H1 (cell line): ENCODE measurements at regions not wholly inside any gene's neighbourhood (a gene's known extent, or its start where the extent isn't known, plus 50 kb on each side); places are given as distances from the start of the nearest gene placed in this dataset.
A peak's percentile ranks its signal among the peaks of the same experiment; 100 is the strongest.

Source experiments
- CTCF ChIA-PET: fragments of 300-600 bp; sonication (Branson Sonifier 250); formaldehyde crosslinking; loops from one replicate; lab custom pipeline; 2021; ENCODE audit not compliant: partially characterized antibody; lab: Charles Lee
- POLR2A ChIA-PET: fragments of 300-600 bp; sonication (Branson Sonifier 250); formaldehyde crosslinking; loops from one replicate; lab custom pipeline; 2021; ENCODE audit warnings: inconsistent platforms; ENCODE audit not compliant: partially characterized antibody; lab: Charles Lee
- DNase-seq, 2 experiments: peaks; one replicate each; pipeline versions ENCODE4 v3.0.0 to v3.0.0-alpha.2; 2010 to 2022; ENCODE audit warnings: low spot score in 2 of 2, low read depth in 1 of 2, mixed read lengths in 1 of 2
- FAIRE-seq: peaks from 2 replicates; lab custom pipeline; 2011; peaks lifted over from hg19 to GRCh38; lab: Jason Lieb, UNC
- H2AFZ ChIP-seq: 2 replicates; pipeline ENCODE4 v1.8.1; 2012; ENCODE audit warnings: low read length, inconsistent platforms
- H2AK5ac ChIP-seq: 2 replicates; pipeline ENCODE4 v1.6.1; 2013; ENCODE audit warnings: low read depth, low read length
- H2BK120ac ChIP-seq: replicated peaks from 2 replicates; pipeline ENCODE3; 2013; ENCODE audit warnings: low read depth, low read length, inconsistent platforms
- H2BK12ac ChIP-seq: 2 replicates; pipeline ENCODE4 v1.6.1; 2013; ENCODE audit warnings: low read depth, low read length
- H2BK15ac ChIP-seq: 2 replicates; pipeline ENCODE4 v1.6.1; 2013; ENCODE audit warnings: low read length
- H2BK20ac ChIP-seq: 2 replicates; pipeline ENCODE4 v1.6.1; 2013; ENCODE audit warnings: low read length
- H2BK5ac ChIP-seq: 2 replicates; pipeline ENCODE4 v1.6.1; 2013; ENCODE audit warnings: low read depth, low read length
- H3K14ac ChIP-seq: 2 replicates; pipeline ENCODE4 v1.6.1; 2013; ENCODE audit warnings: inconsistent platforms; ENCODE audit not compliant: insufficient read length
- H3K18ac ChIP-seq: 2 replicates; pipeline ENCODE4 v1.6.1; 2013; ENCODE audit warnings: low read length; ENCODE audit errors: extremely low read depth
- H3K23ac ChIP-seq: 2 replicates; pipeline ENCODE4 v1.6.1; 2013; ENCODE audit warnings: inconsistent platforms; ENCODE audit not compliant: insufficient read length
- H3K23me2 ChIP-seq: 2 replicates; pipeline ENCODE4 v1.6.1; 2013; ENCODE audit warnings: low read depth, low read length
- H3K27ac ChIP-seq: 2 replicates; pipeline ENCODE4 v1.6.1; 2011; ENCODE audit warnings: low read depth, low read length, inconsistent platforms
- H3K27me3 ChIP-seq, 4 experiments: replicated peaks in 1 of 4; 1 replicate in 1 of 4; 2 replicates in 3 of 4; pipeline versions ENCODE4 v1.6.1 to v1.8.1; 2011 to 2013; ENCODE audit warnings: low read length in 3 of 4, mild to moderate bottlenecking in 3 of 4, inconsistent platforms in 2 of 4, mixed read lengths in 2 of 4, moderate library complexity in 1 of 4; ENCODE audit not compliant: control insufficient read depth in 3 of 4, insufficient read depth in 3 of 4; ENCODE audit errors: extremely low read depth in 1 of 4
- H3K36me3 ChIP-seq, 4 experiments: 2 replicates each; pipeline versions ENCODE4 v1.6.1 to v1.8.1; 2011 to 2013; ENCODE audit warnings: mild to moderate bottlenecking in 4 of 4, low read length in 3 of 4, moderate library complexity in 2 of 4, control low read depth in 1 of 4, inconsistent platforms in 1 of 4; ENCODE audit not compliant: insufficient read depth in 4 of 4, control insufficient read depth in 2 of 4
- H3K4ac ChIP-seq: replicated peaks from 2 replicates; pipeline ENCODE3; 2013; ENCODE audit warnings: low read length, low read depth, mixed read lengths, inconsistent platforms; ENCODE audit not compliant: insufficient read length
- H3K4me1 ChIP-seq, 4 experiments: replicated peaks in 1 of 4; 1 replicate in 1 of 4; 2 replicates in 3 of 4; pipeline versions ENCODE4 v1.6.1 to v1.8.1; 2011 to 2013; ENCODE audit warnings: low read length in 3 of 4, inconsistent platforms in 2 of 4, mixed read lengths in 1 of 4; ENCODE audit not compliant: insufficient read depth in 4 of 4, control insufficient read depth in 3 of 4
- H3K4me2 ChIP-seq, 2 experiments: 2 replicates each; pipeline versions ENCODE4 v1.6.1 to v1.8.1; 2011 to 2013; ENCODE audit warnings: low read depth in 2 of 2, low read length in 2 of 2, control low read depth in 1 of 2, inconsistent platforms in 1 of 2, mild to moderate bottlenecking in 1 of 2; ENCODE audit not compliant: insufficient read depth in 1 of 2
- H3K4me3 ChIP-seq, 4 experiments: fragments of 200-600, 300-600 bp in 1 of 4; sonication (generic), shearing (Covaris generic), sonication (Bioruptor Twin) in 1 of 4; 2 replicates each; pipeline versions ENCODE4 v1.5.1 to v1.8.1; 2011 to 2016; ENCODE audit warnings: low read length in 4 of 4, low read depth in 3 of 4, control low read depth in 2 of 4, inconsistent platforms in 2 of 4, mild to moderate bottlenecking in 2 of 4, mixed read lengths in 1 of 4, moderate library complexity in 1 of 4; ENCODE audit not compliant: insufficient read depth in 2 of 4; ENCODE audit errors: extremely low read depth in 1 of 4
- H3K56ac ChIP-seq: replicated peaks from 2 replicates; pipeline ENCODE3; 2013; ENCODE audit warnings: low read depth, mild to moderate bottlenecking, mixed read lengths, low read length, inconsistent platforms; ENCODE audit not compliant: insufficient read length
- H3K79me1 ChIP-seq: 2 replicates; pipeline ENCODE4 v1.6.1; 2013; ENCODE audit warnings: low read depth, low read length, control low read depth
- H3K79me2 ChIP-seq, 2 experiments: 2 replicates each; pipeline versions ENCODE4 v1.6.1 to v1.8.1; 2012 to 2013; ENCODE audit warnings: low read length in 2 of 2, mild to moderate bottlenecking in 2 of 2, inconsistent platforms in 1 of 2; ENCODE audit not compliant: insufficient read depth in 2 of 2, control insufficient read depth in 1 of 2
- H3K9ac ChIP-seq, 4 experiments: replicated peaks in 1 of 4; 1 replicate in 1 of 4; 2 replicates in 3 of 4; pipeline versions ENCODE4 v1.6.1 to v1.8.1; 2011 to 2013; ENCODE audit warnings: low read depth in 3 of 4, low read length in 3 of 4, control low read depth in 2 of 4, mild to moderate bottlenecking in 2 of 4, moderate library complexity in 2 of 4, inconsistent platforms in 1 of 4; ENCODE audit errors: extremely low read depth in 1 of 4
- H3K9me3 ChIP-seq, 2 experiments: 2 replicates each; pipeline versions ENCODE4 v1.6.1 to v1.8.1; 2012 to 2013; ENCODE audit warnings: mild to moderate bottlenecking in 2 of 2, moderate library complexity in 2 of 2, control low read depth in 1 of 2, inconsistent platforms in 1 of 2, low read depth in 1 of 2, low read length in 1 of 2, mixed read lengths in 1 of 2; ENCODE audit not compliant: insufficient read depth in 2 of 2
- H4K20me1 ChIP-seq, 2 experiments: replicated peaks in 1 of 2; 2 replicates each; pipeline versions ENCODE3 to v1.8.1; 2011 to 2013; ENCODE audit warnings: inconsistent platforms in 2 of 2, low read length in 2 of 2, mild to moderate bottlenecking in 1 of 2; ENCODE audit not compliant: insufficient read depth in 2 of 2, control insufficient read depth in 1 of 2
- H4K5ac ChIP-seq: 2 replicates; pipeline ENCODE4 v1.6.1; 2013; ENCODE audit warnings: low read length, low read depth, mixed read lengths, inconsistent platforms; ENCODE audit not compliant: insufficient read length
- H4K8ac ChIP-seq: 2 replicates; pipeline ENCODE4 v1.8.0; 2013; ENCODE audit warnings: mild to moderate bottlenecking, moderate library complexity, low read length, inconsistent platforms; ENCODE audit not compliant: insufficient read depth; ENCODE audit errors: extremely low read depth
- H4K91ac ChIP-seq: replicated peaks from 2 replicates; pipeline ENCODE3; 2013; ENCODE audit warnings: low read length, mixed read lengths, inconsistent platforms; ENCODE audit not compliant: insufficient read length
- CTCF ChIP-seq, 3 experiments: IDR thresholded peaks; 1 replicate in 2 of 3; 2 replicates in 1 of 3; pipeline versions ENCODE4 v1.5.1 to v1.6.1; 2011; ENCODE audit warnings: low read length in 3 of 3, mild to moderate bottlenecking in 3 of 3, inconsistent platforms in 2 of 3, low read depth in 1 of 3, moderate library complexity in 1 of 3; ENCODE audit not compliant: insufficient read depth in 1 of 3; ENCODE audit errors: control extremely low read depth in 1 of 3
- POLR2AphosphoS5 ChIP-seq: IDR thresholded peaks from 2 replicates; pipeline ENCODE4 v1.6.1; 2011; ENCODE audit warnings: low read depth, low read length
- YY1 ChIP-seq: IDR thresholded peaks from 2 replicates; pipeline ENCODE4 v1.6.1; 2011; ENCODE audit warnings: low read depth, mild to moderate bottlenecking, low read length
- WGBS, 2 experiments: shearing (Covaris generic) in 1 of 2; methylation state at CpG; one replicate each; pipeline versions ENCODE4 v1.1.6 to v1.1.7; 2013 to 2015; ENCODE audit warnings: low lambda C conversion rate in 2 of 2, mixed read lengths in 2 of 2, inconsistent platforms in 1 of 2, low coverage in 1 of 2, missing lambda C conversion rate in 1 of 2; ENCODE audit not compliant: insufficient replicate concordance in 2 of 2, insufficient coverage in 1 of 2, insufficient read length in 1 of 2; ENCODE audit errors: extremely low coverage in 1 of 2, missing lambda C conversion rate in 1 of 2; 5-methylcytosine and 5-hydroxymethylcytosine counted together

- no peak for FAIRE-seq
- H3K9me3 ChIP-seq = no peaks in the 10 kb centered on the region; a peak in 1 of 4 replicates
- ChIA-PET POLR2A (no interaction called here), CTCF (interaction anchor here (1.0 to 2.6 kb wide), 3 partner anchors 38 to 45 kb away, joined by 3 to 15 read pairs (median 3); no protein-coding TSS in a partner anchor)
- no peak overlapping the region for H2BK20ac ChIP-seq
- H4K8ac ChIP-seq = no peak overlapping the region; the same call in 1 of the 2 replicates
- no peaks in the 10 kb centered on the region for H3K36me3 ChIP-seq
- 89% methylated on average over 6 of the region's 8 CpGs; no CpG with 5 or more reads in 1 of the 2 experiments for WGBS, 2 experiments
- no peak overlapping the region for H2BK15ac ChIP-seq
- H3K27me3 ChIP-seq = 0 out of 7 replicates have a peak, but pooled peaks cover 0 to 2% (median 0%) of the 10 kb centered on the region in 4 experiments
- TF ChIP-seq POLR2AphosphoS5 (no peak), CTCF (IDR thresholded peaks at IDR 0.05; ENCODE audit: control extremely low read depth in 1 of 3, insufficient read depth in 1 of 3, low read depth in 1 of 3, low read length in 3 of 3) (no peak), YY1 (no peak)
- H3K27ac ChIP-seq = no peak overlapping the region
- H3K4me3 ChIP-seq = no peak overlapping the region
- 0 out of 2 replicates have a peak overlapping the region, but pooled peaks have one; percentile 39 for H2AK5ac ChIP-seq
- DNase-seq = no peak
- H3K23ac ChIP-seq = no peak overlapping the region
- H3K23me2 ChIP-seq = no peaks in the 10 kb centered on the region
- no peaks in the 10 kb centered on the region for H4K20me1 ChIP-seq
- no peak overlapping the region for H4K91ac ChIP-seq
- H4K5ac ChIP-seq = no peak overlapping the region
- H3K14ac ChIP-seq = no peak overlapping the region
- no peak overlapping the region for H2AFZ ChIP-seq
- H3K18ac ChIP-seq = no peak overlapping the region
- no peaks in the 10 kb centered on the region for H3K79me1 ChIP-seq
- H3K79me2 ChIP-seq = no peaks in the 10 kb centered on the region
- no peak overlapping the region for H3K4me2 ChIP-seq
- no peak overlapping the region for H3K4ac ChIP-seq
- no peak overlapping the region for H3K56ac ChIP-seq
- H3K9ac ChIP-seq = no peak overlapping the region
- no peak overlapping the region for H2BK120ac ChIP-seq
- no peaks in the 10 kb centered on the region; a peak in 1 of 7 replicates for H3K4me1 ChIP-seq
- no peak overlapping the region for H2BK5ac ChIP-seq
- H2BK12ac ChIP-seq = no peak overlapping the region
Measured at GRCh38 chr6:165929607-165930006, 238.0 kb downstream of the TBXT start.
